HG03108 (cell line): ENCODE measurements at regions not wholly inside any gene's neighbourhood (a gene's known extent, or its start where the extent isn't known, plus 50 kb on each side); places are given as distances from the start of the nearest gene placed in this dataset.

Experiments used
- ATAC-seq: cut with Tn5 transposase; IDR thresholded peaks from one replicate; pipeline ENCODE4 v1.9.1; 2021; ENCODE audit warnings: moderate library complexity; ENCODE audit not compliant: unreplicated experiment

- no peak for ATAC-seq
Observed at GRCh38 chr2:226017107-226017506, 617.6 kb downstream of the NYAP2 start.

DNA sequence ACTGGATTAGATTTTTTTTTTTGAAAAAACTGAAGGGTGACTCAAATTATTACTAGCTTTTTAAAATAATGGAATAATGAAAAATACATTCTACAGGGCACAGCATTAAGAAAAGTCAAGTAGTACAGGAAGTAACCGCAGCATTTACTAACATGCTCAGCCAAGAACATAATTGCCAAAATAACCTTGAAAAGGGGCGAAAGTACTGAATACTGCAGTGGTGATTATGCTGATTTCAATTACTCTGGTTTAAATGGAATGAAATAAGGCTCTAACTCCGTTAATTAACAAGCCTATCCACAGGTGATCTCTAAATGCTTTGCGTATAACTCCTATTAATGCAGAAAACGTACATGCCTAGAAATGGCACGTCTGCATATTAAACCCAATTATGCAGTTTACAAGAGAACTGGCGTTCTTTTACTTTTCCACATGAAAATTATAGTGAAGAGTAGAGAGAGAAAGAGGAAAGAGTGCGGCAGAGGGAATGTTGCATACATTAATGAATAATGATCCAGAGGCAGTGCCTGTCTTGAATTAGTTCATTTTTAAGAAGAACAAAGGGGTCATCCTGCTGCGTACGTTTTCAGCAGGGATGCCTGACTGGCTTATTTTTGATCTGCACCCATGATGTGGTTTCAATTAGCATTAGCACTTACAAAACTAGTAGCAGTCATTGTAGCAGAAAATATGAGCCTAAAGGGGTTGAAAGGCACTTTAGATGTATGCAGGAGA, 612.4 kb downstream of the NYAP2 start:
- ATAC-seq: no peak

GRCh38 chr2:226002438-226002837, 602.9 kb downstream of the NYAP2 start:
- no peak for ATAC-seq

DNA sequence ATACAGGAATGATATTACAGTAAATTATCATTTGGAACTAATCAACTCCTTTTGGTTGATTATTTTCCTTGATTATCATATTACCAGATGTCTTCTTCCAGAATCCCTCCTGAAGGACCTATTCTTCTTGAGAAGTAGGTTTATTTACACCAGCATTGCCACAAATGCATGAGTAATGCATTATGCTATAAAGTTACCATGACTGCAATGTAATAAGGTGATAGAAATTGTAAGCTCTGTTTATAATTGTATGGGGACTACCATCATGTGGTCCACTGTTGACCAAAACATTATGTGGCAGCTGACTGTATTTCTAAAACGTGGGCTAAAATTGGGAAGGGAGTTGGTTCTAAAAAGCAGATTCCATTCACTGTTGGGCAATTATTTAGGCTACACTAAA, 602.2 kb downstream of the NYAP2 start:
- ATAC-seq: no peak

- ATAC-seq: no peak
Observed at GRCh38 chr2:225999692-226000091, 600.2 kb downstream of the NYAP2 start.

GRCh38 chr2:225998653-225999052, 599.1 kb downstream of the NYAP2 start:
- ATAC-seq: no peak

DNA sequence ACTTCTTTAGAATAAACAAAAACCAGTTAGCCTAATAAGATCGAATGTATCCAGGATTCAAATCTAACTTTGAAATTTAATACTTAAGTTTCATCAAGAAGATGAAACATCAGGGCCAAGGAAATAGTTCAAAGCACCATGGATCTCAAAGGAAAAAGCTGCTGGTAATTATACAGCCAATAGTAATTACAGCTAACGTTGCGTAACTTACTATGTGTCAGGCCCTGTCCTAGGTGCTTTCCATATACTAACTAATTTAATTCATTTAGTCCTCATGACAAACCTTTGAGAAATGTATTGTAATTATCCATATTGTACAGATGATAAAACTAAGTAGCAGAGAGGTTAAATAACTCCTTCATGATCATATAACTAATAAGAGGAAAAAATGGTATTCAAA, 598.6 kb downstream of the NYAP2 start:
- no peak for ATAC-seq

DNA sequence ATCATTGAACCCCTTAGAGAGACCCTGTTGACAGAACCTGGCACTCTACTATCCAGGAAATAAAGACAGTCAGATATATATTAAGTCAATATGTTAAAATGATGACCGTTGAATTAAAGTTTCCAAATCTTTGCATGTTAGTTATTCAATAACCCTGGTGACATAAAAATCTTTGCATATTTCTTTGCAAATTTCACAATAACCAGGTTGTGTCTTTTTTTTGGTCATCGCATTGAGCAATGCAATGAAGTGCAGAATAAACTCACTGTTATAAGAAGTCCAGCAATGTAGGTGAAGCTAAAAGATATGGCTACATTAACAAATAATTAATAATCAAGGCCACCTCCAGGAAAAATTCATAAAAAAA, 596.9 kb downstream of the NYAP2 start:
- no peak for ATAC-seq

- no peak for ATAC-seq
Observed at GRCh38 chr2:225995796-225996461, 596.4 kb downstream of the NYAP2 start.

DNA sequence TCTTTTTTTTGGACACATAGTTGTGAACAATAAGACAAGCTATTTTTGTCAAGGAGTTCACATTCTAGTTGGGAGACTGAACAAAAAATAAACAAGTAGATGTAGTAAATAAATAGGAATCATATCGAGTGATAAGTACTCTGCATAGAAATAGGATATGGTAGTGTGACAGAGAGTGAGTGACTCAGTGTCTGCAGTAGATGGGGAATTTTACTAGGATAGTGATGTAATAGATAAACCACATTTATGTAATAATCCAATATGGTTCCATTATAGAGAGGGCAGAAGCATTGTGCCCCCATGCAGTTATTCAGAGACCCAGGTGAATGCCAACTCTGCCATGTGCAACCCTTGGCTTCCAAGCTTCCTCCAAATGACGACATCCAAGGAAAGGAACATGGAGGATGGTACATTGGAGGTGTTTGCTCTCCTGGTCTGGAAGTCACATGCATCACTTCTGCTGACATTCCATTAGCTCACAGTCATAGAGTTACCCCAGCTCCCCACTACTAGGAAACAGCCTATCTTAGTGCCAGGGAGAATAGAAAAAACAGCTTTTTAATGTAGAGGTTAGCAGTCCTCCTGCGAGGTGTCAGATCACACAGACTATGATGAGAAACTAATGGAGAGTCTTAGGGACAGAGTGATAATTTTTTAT, 595.4 kb downstream of the NYAP2 start:
- ATAC-seq: no peak

- no peak for ATAC-seq
Observed at GRCh38 chr2:225993430-225993829, 593.9 kb downstream of the NYAP2 start.

- ATAC-seq: no peak
Observed at GRCh38 chr2:225989809-225990208, 590.3 kb downstream of the NYAP2 start.

DNA sequence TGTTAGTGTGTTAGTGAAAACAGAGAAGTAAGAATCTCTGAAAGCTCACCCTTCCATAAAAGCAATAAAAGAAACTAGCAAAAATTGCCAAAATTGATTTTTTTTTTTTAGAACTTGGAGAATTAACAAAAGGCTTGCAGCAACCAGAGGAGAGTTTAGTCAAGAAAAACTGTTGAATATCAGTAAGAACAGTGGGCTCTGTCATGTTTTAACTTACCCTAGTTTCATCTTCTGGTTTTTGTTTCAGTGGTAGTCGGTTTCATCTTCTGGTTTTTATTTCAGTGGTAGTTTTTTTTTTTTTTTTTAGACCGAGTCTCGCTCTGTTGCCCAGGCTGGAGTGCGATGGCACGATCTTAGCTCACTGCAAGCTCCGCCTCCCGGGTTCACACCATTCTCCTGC, 580.9 kb downstream of the NYAP2 start:
- ATAC-seq: no peak

DNA sequence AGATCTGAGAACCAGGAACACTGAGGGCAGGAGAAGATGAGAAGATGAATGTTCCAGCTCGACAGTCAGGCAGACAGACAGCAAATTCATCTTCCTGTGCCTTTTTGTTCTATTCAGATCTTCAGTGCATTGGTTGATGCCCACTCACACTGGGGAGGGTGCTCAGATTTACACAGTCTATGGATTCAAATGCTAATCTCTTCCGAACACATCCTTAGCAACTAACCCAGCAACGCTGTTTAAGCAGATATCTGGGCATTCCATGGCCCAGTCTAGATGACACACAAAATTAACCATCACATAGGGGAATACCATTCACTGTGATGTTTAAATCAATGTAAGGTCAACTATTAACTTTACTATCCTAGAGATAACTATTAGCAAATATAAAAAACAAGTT, 571.9 kb downstream of the NYAP2 start:
- ATAC-seq: no peak

- no peak for ATAC-seq
Observed at GRCh38 chr2:225948903-225949302, 549.4 kb downstream of the NYAP2 start.

DNA sequence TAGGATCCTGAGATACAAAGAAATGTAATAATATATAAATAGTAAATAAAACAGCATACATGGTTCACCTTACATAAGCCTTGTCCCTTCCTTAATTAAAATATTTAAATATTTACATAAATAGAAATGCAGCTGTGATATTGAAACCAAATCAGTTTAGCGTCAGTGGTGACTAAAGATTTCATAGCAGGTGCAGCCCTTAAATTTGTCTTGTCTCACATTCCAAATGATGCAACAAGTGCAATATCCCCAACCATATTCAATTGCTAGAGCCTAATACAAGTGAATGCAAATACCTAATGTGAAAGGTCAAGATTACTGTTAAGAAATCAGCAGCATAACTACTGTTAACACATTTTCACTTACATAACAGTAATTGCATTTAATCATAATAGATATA, 539.5 kb downstream of the NYAP2 start:
- no peak for ATAC-seq

GRCh38 chr2:225937625-225938187, 538.2 kb downstream of the NYAP2 start:
- ATAC-seq: no peak

- no peak for ATAC-seq
Observed at GRCh38 chr2:225932811-225933413, 533.4 kb downstream of the NYAP2 start.

GRCh38 chr2:225930687-225931086, 531.2 kb downstream of the NYAP2 start:
- no peak for ATAC-seq

- no peak for ATAC-seq
Observed at GRCh38 chr2:225920621-225921220, 521.2 kb downstream of the NYAP2 start.

GRCh38 chr2:225916692-225917091, 517.2 kb downstream of the NYAP2 start:
- ATAC-seq: no peak
